Colonic mucosa (tissue), 4 donors: ENCODE measurements at regions not wholly inside any gene's neighbourhood (a gene's known extent, or its start where the extent isn't known, plus 50 kb on each side); places are given as distances from the start of the nearest gene placed in this dataset.
"Not testable (repeated sequence)": the region's sequence is repeated elsewhere in the genome, so short reads cannot be mapped to it uniquely, and the experiment has no call there.

Experiments
- DNase-seq: peaks from one replicate; pipeline ENCODE4 v3.0.0-alpha.2; 2020
- H3K27ac ChIP-seq: fragments of 200-600 bp; one replicate; pipeline ENCODE4 v1.8.0; 2021
- H3K27me3 ChIP-seq: fragments of 200-600 bp; one replicate; pipeline ENCODE4 v1.8.0; 2021
- H3K36me3 ChIP-seq: fragments of 200-600 bp; one replicate; pipeline ENCODE4 v1.8.0; 2021
- H3K4me1 ChIP-seq: fragments of 200-600 bp; one replicate; pipeline ENCODE4 v1.8.0; 2021; ENCODE audit warnings: mild to moderate bottlenecking
- H3K4me3 ChIP-seq: fragments of 200-600 bp; one replicate; pipeline ENCODE4 v1.8.0; 2021
- H3K9ac ChIP-seq, 2 donors: one replicate each; pipeline ENCODE4 v1.7.0; 2013; ENCODE audit warnings: control low read depth in 2 of 2, low read depth in 2 of 2, low read length in 2 of 2
- H3K9me3 ChIP-seq: fragments of 200-600 bp; one replicate; pipeline ENCODE4 v1.8.0; 2021
- CTCF ChIP-seq: fragments of 200-600 bp; IDR thresholded peaks from one replicate; pipeline ENCODE4 v1.8.0; 2022; ENCODE audit warnings: antibody characterized with exemption, mild to moderate bottlenecking
- intact Hi-C: fragments of 100-400 bp; cut with DNase I; formaldehyde crosslinking; loops from one replicate; pipeline ENCODE4 v1.14.1; 2022
- donor health status: healthy.
- donor health status: DM: no; HTN: no; CAD: no.
- donor health status: DM: no; HTN: no; CAD: no.

- DNase-seq = no peak
- Histone ChIP-seq H3K36me3 (no peaks in the 10 kb centered on the region), H3K27ac (no peak overlapping the region), H3K9ac (no peak overlapping the region), H3K4me3 (no peak overlapping the region), H3K9me3 (no peaks in the 10 kb centered on the region), H3K27me3 (no peaks in the 10 kb centered on the region), H3K4me1 (no peaks in the 10 kb centered on the region)
- intact Hi-C loops = no loop called here
- no peak for TF ChIP-seq CTCF
Observed at GRCh38 chr11:24171869-24172268, 325.0 kb upstream of the LUZP2 start.

GRCh38 chr11:24181395-24182047, 315.3 kb upstream of the LUZP2 start:
- no peak overlapping the region for H3K27ac ChIP-seq
- no peak for DNase-seq
- no peak overlapping the region for H3K4me3 ChIP-seq
- H3K36me3 ChIP-seq = no peaks in the 10 kb centered on the region
- no peaks in the 10 kb centered on the region for H3K9me3 ChIP-seq
- no peaks in the 10 kb centered on the region for H3K4me1 ChIP-seq
- H3K9ac ChIP-seq = no peak overlapping the region
- intact Hi-C loops = no loop called here
- H3K27me3 ChIP-seq = no peaks in the 10 kb centered on the region
- no peak for TF ChIP-seq CTCF

- H3K4me3 ChIP-seq, H3K9ac ChIP-seq, H3K4me1 ChIP-seq, intact Hi-C loops, H3K27ac ChIP-seq, H3K36me3 ChIP-seq, H3K9me3 ChIP-seq, H3K27me3 ChIP-seq, DNase-seq: not testable (repeated sequence)
Observed at GRCh38 chr11:24185535-24185934, 311.3 kb upstream of the LUZP2 start.

- Histone ChIP-seq H3K9me3 (no peaks in the 10 kb centered on the region), H3K27me3 (no peaks in the 10 kb centered on the region), H3K27ac (no peak overlapping the region), H3K9ac (no peak overlapping the region), H3K36me3 (no peaks in the 10 kb centered on the region), H3K4me3 (no peak overlapping the region), H3K4me1 (no peaks in the 10 kb centered on the region)
- DNase-seq = no peak
- TF ChIP-seq CTCF = no peak
- intact Hi-C loops = no loop called here
Observed at GRCh38 chr11:24196733-24197132, 300.1 kb upstream of the LUZP2 start.

- Histone ChIP-seq H3K27me3 (no peaks in the 10 kb centered on the region), H3K4me1 (no peaks in the 10 kb centered on the region), H3K4me3 (no peak overlapping the region), H3K36me3 (no peaks in the 10 kb centered on the region), H3K27ac (no peak overlapping the region), H3K9ac (no peak overlapping the region), H3K9me3 (no peaks in the 10 kb centered on the region)
- no peak for TF ChIP-seq CTCF
- intact Hi-C loops = no loop called here
- DNase-seq = no peak
Observed at GRCh38 chr11:24198481-24198880, 298.4 kb upstream of the LUZP2 start.

- Histone ChIP-seq H3K27ac (no peak overlapping the region), H3K4me3 (no peak overlapping the region), H3K4me1 (no peaks in the 10 kb centered on the region), H3K36me3 (no peaks in the 10 kb centered on the region), H3K9ac (no peak overlapping the region), H3K9me3 (no peaks in the 10 kb centered on the region), H3K27me3 (no peaks in the 10 kb centered on the region)
- no peak for TF ChIP-seq CTCF
- no peak for DNase-seq
- intact Hi-C loops = no loop called here
Observed at GRCh38 chr11:24199461-24199860, 297.4 kb upstream of the LUZP2 start.
